HG02884 (cell line): ENCODE measurements at regions not wholly inside any gene's neighbourhood (a gene's known extent, or its start where the extent isn't known, plus 50 kb on each side); places are given as distances from the start of the nearest gene placed in this dataset.
"Not testable (repeated sequence)": the region's sequence is repeated elsewhere in the genome, so short reads cannot be mapped to it uniquely, and the experiment has no call there.

ENCODE experiments used
- ATAC-seq: cut with Tn5 transposase; IDR thresholded peaks from one replicate; pipeline ENCODE4 v1.9.1; 2021; ENCODE audit warnings: mild to moderate bottlenecking, moderate library complexity; ENCODE audit not compliant: unreplicated experiment

- ATAC-seq, result no peak
These were observed 570.3 kb downstream of the FBXO15 start for GRCh38 chr18:73577365-73577764.

DNA sequence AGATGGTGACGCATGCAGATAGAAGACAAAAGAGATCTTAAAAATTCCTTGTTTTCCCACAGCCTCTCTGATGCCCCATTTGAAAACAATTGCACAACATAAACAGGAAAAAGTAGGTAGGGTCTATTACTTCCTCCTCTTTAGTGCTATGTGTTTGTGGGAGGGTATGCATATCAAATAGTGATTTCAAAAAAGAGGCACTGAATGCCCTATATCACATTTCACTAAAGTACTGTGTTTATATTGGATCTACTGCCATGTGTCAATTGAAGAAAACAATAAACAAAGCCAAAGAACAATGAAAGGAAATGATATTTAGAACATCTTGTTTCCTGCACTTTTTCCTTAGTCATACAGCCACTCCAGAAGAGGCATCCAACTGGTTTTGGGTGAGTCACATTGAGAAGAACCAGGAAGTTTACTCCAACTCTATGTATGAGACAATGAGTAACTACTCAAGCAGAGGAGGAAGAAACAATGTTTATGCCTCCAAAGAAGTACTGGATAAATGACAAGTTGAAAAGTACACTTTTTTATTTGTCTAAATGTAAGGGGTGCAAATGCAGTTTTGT lies 583.6 kb downstream of the FBXO15 start:
- no peak for ATAC-seq

DNA sequence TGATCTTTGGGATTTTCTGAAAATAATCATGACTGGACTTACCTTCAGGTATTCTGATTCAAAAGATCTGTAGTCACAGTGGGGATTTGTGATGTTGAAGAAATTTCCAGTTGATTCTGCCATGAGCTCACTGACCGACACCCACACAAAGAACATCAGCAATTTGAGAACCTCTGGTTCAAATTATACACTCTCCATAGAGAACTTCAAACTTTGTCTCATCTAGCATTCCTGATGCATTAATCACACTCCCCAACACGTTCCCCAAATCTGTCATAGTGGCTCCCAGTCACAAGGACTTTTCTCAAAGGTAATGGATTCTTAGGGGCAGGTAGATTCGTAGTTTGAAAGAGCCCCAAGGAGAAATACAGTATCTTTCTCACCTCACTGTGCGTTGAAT lies 584.3 kb downstream of the FBXO15 start:
- ATAC-seq, result no peak

GRCh38 chr18:73556904-73557303 lies 590.7 kb downstream of the FBXO15 start:
- no peak for ATAC-seq

GRCh38 chr18:73552171-73552570 lies 595.5 kb downstream of the FBXO15 start:
- ATAC-seq, result no peak

- ATAC-seq, result no peak
These were observed 596.4 kb downstream of the FBXO15 start for GRCh38 chr18:73551211-73551610.

GRCh38 chr18:73549236-73549635 lies 598.4 kb downstream of the FBXO15 start:
- ATAC-seq, result no peak

DNA sequence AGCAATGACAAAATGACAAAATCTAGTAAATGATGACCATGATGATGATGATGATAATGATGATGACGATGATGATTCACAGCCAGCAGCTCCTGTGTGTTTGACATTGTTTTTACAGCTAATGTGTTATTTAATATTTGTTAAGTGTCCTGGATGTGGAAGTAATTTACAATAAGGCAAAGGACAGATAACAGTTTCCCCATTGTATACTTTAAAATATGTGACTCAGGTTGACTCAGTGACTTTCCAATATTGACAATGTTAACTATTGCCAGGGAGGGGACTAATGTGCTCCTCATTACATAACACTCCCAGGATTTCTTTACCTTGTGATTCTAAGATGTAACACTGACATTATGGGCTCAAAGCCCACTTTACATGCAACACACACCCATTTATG lies 602.2 kb downstream of the FBXO15 start:
- ATAC-seq, result no peak

DNA sequence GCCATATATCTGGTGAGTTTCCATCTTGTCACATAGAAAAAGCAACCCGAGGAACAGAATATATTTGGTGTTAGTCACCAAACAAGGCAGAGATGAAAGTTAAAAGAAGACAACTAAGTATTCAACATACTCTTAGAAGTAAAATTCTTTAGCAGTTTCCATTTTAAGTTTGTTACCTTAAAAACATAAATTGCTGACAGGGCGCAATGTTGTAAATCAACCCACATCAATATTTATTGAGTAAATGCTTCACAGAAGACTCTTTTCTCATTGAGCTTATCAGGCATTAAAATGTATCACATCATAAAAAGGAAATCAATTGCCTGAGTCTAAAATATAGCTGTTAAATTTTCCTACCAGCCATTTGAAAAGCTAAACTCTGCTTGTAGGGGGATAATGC lies 603.0 kb downstream of the FBXO15 start:
- ATAC-seq, result no peak

DNA sequence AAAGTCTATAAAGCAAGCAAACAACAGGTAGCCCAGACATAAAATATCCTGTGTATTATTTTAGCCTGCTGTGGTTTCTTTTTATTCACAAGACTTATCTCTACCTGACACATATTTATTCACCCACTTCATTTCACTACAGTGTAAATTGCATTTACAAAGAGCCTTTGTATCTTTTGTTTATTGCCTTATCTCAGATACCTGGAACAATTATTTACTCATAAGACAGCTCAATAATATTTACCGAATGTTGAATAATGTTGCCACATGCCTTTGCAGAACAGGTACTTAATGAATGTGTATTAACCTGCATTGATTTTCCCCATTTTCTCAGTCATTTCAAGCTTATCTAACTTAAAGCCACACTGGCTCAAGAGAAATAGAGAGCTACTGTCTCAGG lies 603.6 kb downstream of the FBXO15 start:
- ATAC-seq, result no peak

GRCh38 chr18:73535990-73536389 lies 611.6 kb downstream of the FBXO15 start:
- no peak for ATAC-seq

DNA sequence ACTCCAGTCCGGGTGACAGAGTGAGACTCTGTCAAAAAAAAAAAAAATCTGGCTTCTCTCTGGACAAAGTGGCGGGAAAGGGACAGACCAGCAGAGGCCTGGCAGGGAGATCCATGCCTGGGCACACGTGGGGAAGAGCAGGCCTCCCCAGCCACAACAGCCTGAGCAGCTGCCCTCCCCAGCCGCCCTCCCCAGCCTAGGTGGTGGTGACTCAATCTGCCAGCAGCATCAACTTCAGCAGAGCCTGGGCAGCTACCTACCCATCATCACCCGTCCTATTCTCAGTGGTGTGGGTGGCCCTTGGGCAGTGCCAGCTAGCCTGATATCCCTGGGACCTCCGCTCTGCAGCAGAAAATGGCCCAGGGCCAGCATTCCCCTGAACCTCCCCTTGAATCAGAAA lies 612.4 kb downstream of the FBXO15 start:
- ATAC-seq, result no peak

DNA sequence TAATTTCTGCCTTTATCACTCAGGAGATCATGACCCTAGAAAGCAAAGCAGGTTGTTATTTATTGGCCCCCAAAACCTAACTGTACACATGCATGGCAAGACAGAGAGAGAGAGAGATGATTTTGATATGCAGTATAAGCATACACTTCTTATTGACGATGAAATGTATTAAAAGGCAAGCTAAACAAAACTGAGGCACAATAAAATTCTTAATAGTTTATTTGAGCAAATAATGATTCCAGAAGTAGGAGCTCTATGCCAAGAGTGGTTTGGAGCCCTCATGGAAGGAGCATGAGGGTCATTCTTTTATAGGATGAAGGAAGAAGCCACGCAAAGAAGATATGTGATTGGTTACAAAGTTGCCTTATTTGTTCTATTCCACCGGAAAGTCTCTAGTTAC lies 616.0 kb downstream of the FBXO15 start:
- no peak for ATAC-seq

GRCh38 chr18:73528066-73528465 lies 619.6 kb downstream of the FBXO15 start:
- ATAC-seq, result no peak

DNA sequence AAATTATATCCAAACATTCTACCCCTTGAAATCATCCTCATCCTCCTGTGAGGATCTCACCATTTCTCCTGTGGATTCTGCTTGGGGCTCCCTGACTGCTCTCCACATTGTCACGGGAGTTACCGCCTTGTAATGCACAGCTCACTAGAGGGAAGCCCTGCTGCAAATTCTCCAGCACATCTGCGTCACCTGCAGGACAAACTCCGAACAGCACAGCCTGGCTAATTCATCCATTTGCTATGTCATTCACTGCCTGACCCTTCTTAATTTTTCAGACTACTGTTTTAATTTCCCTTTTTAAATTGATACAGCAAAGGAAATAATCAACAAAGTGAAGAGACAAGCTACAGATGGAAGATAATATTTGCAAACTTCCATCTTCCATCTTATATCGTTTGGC lies 627.4 kb downstream of the FBXO15 start:
- ATAC-seq, result no peak

DNA sequence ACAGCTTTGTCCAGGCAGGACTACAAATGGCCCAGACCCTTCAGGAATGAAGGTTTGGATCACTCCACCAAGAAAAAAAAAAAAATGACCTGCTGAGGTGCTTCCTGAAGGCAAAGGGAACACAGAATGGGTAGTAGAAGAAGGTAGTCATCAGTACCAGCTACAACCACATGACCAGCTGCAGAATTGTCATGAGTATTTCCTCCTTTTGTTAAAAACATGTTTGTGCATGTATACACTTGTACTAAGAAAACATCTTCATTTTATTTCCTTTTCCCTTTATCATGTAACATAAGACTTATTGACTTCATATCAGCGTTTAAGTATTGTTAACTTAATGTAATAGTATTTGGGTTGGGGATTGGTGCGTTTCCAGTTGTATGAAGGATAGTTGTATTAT lies 631.6 kb downstream of the FBXO15 start:
- not testable (repeated sequence) for ATAC-seq

DNA sequence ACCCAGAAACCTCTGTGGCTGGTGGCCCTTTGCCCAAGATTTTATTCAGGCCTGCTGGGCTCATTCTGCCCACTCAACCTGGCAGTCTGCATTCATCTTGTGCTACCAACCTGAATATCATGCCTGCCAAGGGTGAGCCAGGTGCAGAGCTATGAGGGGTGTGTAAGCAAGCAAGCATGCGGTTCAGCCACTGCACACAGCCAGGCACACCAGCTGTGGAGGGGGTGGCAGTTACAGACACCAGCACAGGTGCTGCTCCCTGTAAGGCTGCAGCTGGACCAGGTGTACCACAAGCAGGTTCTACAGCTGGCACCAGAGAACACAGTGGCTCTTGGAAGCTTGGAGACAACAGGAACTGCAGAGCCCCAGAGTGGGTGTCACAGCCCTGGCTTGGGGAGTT lies 633.2 kb downstream of the FBXO15 start:
- no peak for ATAC-seq

DNA sequence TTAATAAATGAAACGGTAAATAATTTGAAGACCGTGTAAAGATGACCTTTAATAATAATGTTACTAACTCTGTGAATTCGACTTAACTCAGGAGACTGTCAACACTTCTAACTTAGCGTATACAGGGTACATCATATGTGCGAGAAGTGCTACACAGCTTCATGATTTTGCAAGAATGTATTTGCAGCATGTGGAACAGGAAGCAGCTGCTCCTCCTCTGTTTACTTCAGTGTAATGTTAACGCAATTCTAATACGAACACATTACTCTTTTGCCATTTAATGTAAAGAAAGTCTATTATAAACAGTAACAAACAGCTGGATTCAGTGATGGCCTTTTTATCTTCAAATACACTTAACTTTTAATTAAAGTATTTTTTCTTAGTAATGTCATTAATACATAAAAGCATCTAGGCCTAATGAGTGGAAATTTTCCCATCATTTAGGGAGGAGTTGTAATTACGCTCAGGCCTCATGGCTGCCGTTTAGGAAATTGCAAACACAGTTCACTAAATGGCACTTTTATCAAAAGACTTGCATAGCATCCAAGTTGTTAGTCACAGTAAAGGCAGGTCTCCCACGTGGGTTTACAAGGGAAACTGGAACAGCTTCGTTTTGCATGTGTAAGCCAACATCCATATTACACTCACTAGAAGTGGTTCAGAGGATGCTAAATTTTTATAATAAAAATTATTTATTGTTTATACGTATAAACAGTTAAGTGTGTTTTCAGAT lies 635.7 kb downstream of the FBXO15 start:
- ATAC-seq, result no peak

GRCh38 chr18:73509460-73509859 lies 638.2 kb downstream of the FBXO15 start:
- no peak for ATAC-seq

- no peak for ATAC-seq
These were observed 635.5 kb upstream of the NETO1 start for GRCh38 chr18:73503326-73503725.

- ATAC-seq, result no peak
These were observed 620.2 kb upstream of the NETO1 start for GRCh38 chr18:73487966-73488365.

- no peak for ATAC-seq
These were observed 617.4 kb upstream of the NETO1 start for GRCh38 chr18:73485166-73485565.

DNA sequence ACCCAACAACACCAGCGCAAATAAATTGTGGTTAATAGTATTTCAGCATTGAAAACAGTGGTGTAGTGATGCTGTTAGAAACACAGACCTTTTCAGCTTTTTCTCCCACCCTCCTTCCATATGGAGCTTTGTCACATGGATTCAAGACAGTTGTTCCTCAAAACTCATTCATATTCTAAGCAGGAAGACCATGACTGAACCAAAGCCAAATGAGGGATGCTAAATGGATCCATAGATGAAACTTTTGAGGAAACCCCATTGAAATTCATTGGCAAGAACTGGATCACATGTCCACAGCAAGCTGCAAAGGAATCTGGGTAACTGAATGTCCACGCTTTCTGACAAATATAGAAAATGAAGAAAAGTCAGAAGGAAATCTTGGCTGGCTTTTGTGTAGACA lies 615.1 kb upstream of the NETO1 start:
- no peak for ATAC-seq
